SK-N-SH (cell line): ENCODE measurements at regions not wholly inside any gene's neighbourhood (a gene's known extent, or its start where the extent isn't known, plus 50 kb on each side); places are given as distances from the start of the nearest gene placed in this dataset.

Experiments
- CHD2 ChIP-seq: fragments of 150-350 bp; IDR thresholded peaks from 2 replicates; pipeline ENCODE4 v1.6.1; 2018; ENCODE audit warnings: low read length; ENCODE audit not compliant: partially characterized antibody
- CTCF ChIP-seq: fragments of 200-600 bp; sonication (generic); IDR thresholded peaks from 2 replicates; pipeline ENCODE4 v1.6.1; 2017; ENCODE audit warnings: antibody characterized with exemption, mild to moderate bottlenecking, moderate library complexity
- FOXM1 ChIP-seq: IDR thresholded peaks from 2 replicates; pipeline ENCODE4 v1.4.0; 2012; ENCODE audit warnings: low read depth, mild to moderate bottlenecking
- MAX ChIP-seq: IDR thresholded peaks from 2 replicates; pipeline ENCODE4 v1.4.0; 2012; ENCODE audit warnings: low read depth
- MXI1 ChIP-seq: IDR thresholded peaks from 2 replicates; pipeline ENCODE4 v1.6.1; 2012; ENCODE audit warnings: mild to moderate bottlenecking, low read depth, low read length, improper control_type of control experiment
- NRF1 ChIP-seq: IDR thresholded peaks from 2 replicates; pipeline ENCODE4 v1.6.1; 2012; ENCODE audit warnings: low read depth, mild to moderate bottlenecking, low read length
- RCOR1 ChIP-seq: fragments of 150-350 bp; IDR thresholded peaks from 2 replicates; pipeline ENCODE4 v1.6.1; 2017; ENCODE audit warnings: antibody characterized with exemption, low read length
- REST ChIP-seq: IDR thresholded peaks from 2 replicates; pipeline ENCODE4 v1.6.1; 2012; ENCODE audit warnings: mild to moderate bottlenecking, low read depth, low read length, moderate library complexity
- RFX5 ChIP-seq: IDR thresholded peaks from 2 replicates; pipeline ENCODE4 v1.6.1; 2012; ENCODE audit warnings: mild to moderate bottlenecking, improper control_type of control experiment, low read length
- SMC3 ChIP-seq: IDR thresholded peaks from 2 replicates; pipeline ENCODE4 v1.6.1; 2012; ENCODE audit warnings: low read depth, low read length, improper control_type of control experiment
- TAF1 ChIP-seq: IDR thresholded peaks from 2 replicates; pipeline ENCODE4 v1.6.1; 2012; ENCODE audit warnings: low read depth, mild to moderate bottlenecking, low read length, moderate library complexity, borderline replicate concordance
- USF2 ChIP-seq: fragments of 150-350 bp; IDR thresholded peaks from 2 replicates; pipeline ENCODE4 v1.6.1; 2017; ENCODE audit warnings: antibody characterized with exemption, low read length, low read depth, borderline replicate concordance

GRCh38 chr13:112158961-112159360 is 92.0 kb downstream of the SOX1 start:
- TF ChIP-seq CTCF (no peak), RFX5 (no peak), MAX (no peak), TAF1 (no peak), NRF1 (no peak), USF2 (no peak), CHD2 (no peak), MXI1 (no peak), SMC3 (no peak), RCOR1 (no peak), REST (no peak), FOXM1 (no peak)
